Neural cell (in vitro differentiated cells): ENCODE measurements at regions not wholly inside any gene's neighbourhood (a gene's known extent, or its start where the extent isn't known, plus 50 kb on each side); places are given as distances from the start of the nearest gene placed in this dataset.
A peak's percentile ranks its signal among the peaks of the same experiment; 100 is the strongest.

Source experiments
- H2AFZ ChIP-seq: fragments of 200-600, 300-800 bp; sonication (generic), shearing (Covaris generic); 2 replicates; pipeline ENCODE4 v1.6.0; 2014; ENCODE audit warnings: low read depth, mild to moderate bottlenecking, antibody characterized with exemption, low read length, moderate library complexity
- H3F3A ChIP-seq: fragments of 200-600 bp; shearing (Covaris generic); 2 replicates; pipeline ENCODE4 v1.6.1; 2016; ENCODE audit warnings: mild to moderate bottlenecking, moderate library complexity, mixed read lengths, antibody characterized with exemption, low read length; ENCODE audit not compliant: insufficient read depth, poor library complexity, severe bottlenecking
- H3K27ac ChIP-seq: fragments of 200-600, 300-800 bp; sonication (generic), shearing (Covaris generic); 2 replicates; pipeline ENCODE4 v1.5.1; 2014; ENCODE audit warnings: mild to moderate bottlenecking, low read length, moderate library complexity
- H3K27me3 ChIP-seq: fragments of 300-800, 200-600 bp; sonication (generic), shearing (Covaris generic); 2 replicates; pipeline ENCODE4 v1.6.0; 2014; ENCODE audit warnings: mild to moderate bottlenecking, low read depth, low read length, moderate library complexity; ENCODE audit not compliant: insufficient read depth
- H3K36me3 ChIP-seq: fragments of 300-800, 200-600 bp; sonication (generic), shearing (Covaris generic); 2 replicates; pipeline ENCODE4 v1.5.1; 2014; ENCODE audit warnings: mild to moderate bottlenecking, antibody characterized with exemption, low read length, moderate library complexity; ENCODE audit not compliant: insufficient read depth
- H3K4me2 ChIP-seq: fragments of 300-800, 200-600 bp; sonication (generic), shearing (Covaris generic); 2 replicates; pipeline ENCODE4 v1.6.0; 2014; ENCODE audit warnings: mild to moderate bottlenecking, low read length
- H3K4me3 ChIP-seq: fragments of 300-800, 200-600 bp; sonication (generic), shearing (Covaris generic); 2 replicates; pipeline ENCODE4 v1.5.1; 2014; ENCODE audit warnings: mild to moderate bottlenecking, low read length, moderate library complexity
- H3K79me2 ChIP-seq: fragments of 200-600 bp; shearing (Covaris generic); replicated peaks from 2 replicates; pipeline ENCODE4 v1.6.0; 2014; ENCODE audit warnings: mild to moderate bottlenecking, low read length, moderate library complexity; ENCODE audit not compliant: insufficient read depth
- H3K9ac ChIP-seq: fragments of 300-800, 200-600 bp; sonication (generic), shearing (Covaris generic); 2 replicates; pipeline ENCODE4 v1.6.1; 2016; ENCODE audit warnings: mild to moderate bottlenecking, low read length, mixed read lengths
- H3K9me2 ChIP-seq: fragments of 200-600 bp; shearing (Covaris generic); 2 replicates; pipeline ENCODE4 v1.6.1; 2016; ENCODE audit warnings: mild to moderate bottlenecking, low read length, mixed read lengths; ENCODE audit not compliant: insufficient read depth
- H3K9me3 ChIP-seq: fragments of 200-600, 300-800 bp; sonication (generic), shearing (Covaris generic); 2 replicates; pipeline ENCODE4 v1.6.1; 2016; ENCODE audit warnings: mild to moderate bottlenecking, mixed run types, low read length, moderate library complexity, mixed read lengths
- H4K20me1 ChIP-seq: fragments of 200-600 bp; shearing (Covaris generic); 2 replicates; pipeline ENCODE4 v1.6.1; 2016; ENCODE audit warnings: mild to moderate bottlenecking, mixed run types; ENCODE audit not compliant: insufficient read depth
- EP300 ChIP-seq: fragments of 450-650 bp; conservative IDR thresholded peaks from 2 replicates; pipeline ENCODE4 v1.6.1; 2014; ENCODE audit warnings: antibody characterized with exemption, mild to moderate bottlenecking, moderate library complexity; ENCODE audit not compliant: poor library complexity, severe bottlenecking
- EZH2 ChIP-seq: fragments of 200-600, 300-800 bp; shearing (Covaris generic), sonication (generic); IDR thresholded peaks from 2 replicates; pipeline ENCODE4 v1.6.1; 2014; ENCODE audit warnings: antibody characterized with exemption, low read length, borderline replicate concordance, mild to moderate bottlenecking; ENCODE audit not compliant: insufficient read depth, poor library complexity, severe bottlenecking
- POLR2AphosphoS5 ChIP-seq: IDR thresholded peaks from 2 replicates; pipeline ENCODE4 v1.6.1; 2012
- RAD21 ChIP-seq: fragments of 450-650 bp; conservative IDR thresholded peaks from 2 replicates; pipeline ENCODE4 v1.6.1; 2014; ENCODE audit warnings: antibody characterized with exemption, mild to moderate bottlenecking, moderate library complexity
- REST ChIP-seq: IDR thresholded peaks from 2 replicates; pipeline ENCODE4 v1.6.1; 2012; ENCODE audit warnings: borderline replicate concordance
- SMC3 ChIP-seq: fragments of 450-650 bp; conservative IDR thresholded peaks from 2 replicates; pipeline ENCODE4 v1.6.1; 2014; ENCODE audit warnings: antibody characterized with exemption, mild to moderate bottlenecking, moderate library complexity; ENCODE audit not compliant: poor library complexity
- TAF1 ChIP-seq: IDR thresholded peaks from 2 replicates; pipeline ENCODE4 v1.6.1; 2012; ENCODE audit warnings: low read depth

DNA sequence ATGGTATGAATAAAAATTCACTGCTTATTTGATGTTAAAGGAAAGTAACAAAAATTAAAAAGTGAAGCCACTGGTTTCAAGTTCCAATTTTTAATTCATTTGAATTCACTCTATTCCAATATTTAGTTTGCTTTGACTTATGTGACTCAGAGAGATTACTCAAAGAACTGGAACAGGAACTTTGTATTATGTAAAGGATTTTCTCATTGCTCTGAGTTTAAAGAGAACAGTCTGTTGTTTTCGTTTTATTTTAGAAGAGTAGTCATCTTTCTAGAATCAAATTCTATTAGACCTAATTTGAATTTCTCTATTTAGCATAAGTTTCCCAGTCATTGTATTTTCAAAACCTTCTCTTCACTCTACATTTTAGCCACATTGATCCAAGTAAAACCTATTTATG lies 300.1 kb upstream of the SLC8A1 start (continued):
- TF ChIP-seq EZH2, result no peak

DNA sequence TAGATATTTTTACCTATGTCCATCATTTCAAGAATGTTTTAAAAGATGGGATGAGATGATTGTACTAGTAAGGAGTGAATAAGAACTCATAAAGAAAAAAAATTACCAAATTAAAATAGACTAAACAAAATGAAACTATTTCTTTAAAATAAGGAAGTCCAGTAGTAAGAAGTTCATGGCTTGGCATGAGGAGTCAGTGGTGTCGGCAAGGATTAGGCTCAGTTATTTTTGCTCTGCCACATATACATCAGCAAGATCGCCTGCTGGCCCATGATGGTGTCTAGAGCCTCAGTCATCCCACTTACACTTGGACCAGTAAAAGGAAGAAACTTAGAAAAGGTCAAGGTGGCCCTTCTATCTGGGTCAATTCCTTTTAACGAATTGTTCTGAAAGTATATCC lies 300.9 kb upstream of the SLC8A1 start:
- H3K27me3 ChIP-seq, result no peaks in the 10 kb centered on the region
- no peak overlapping the region for H3K27ac ChIP-seq
- H3K4me3 ChIP-seq, result no peak overlapping the region
- H3K9me2 ChIP-seq, result no peaks in the 10 kb centered on the region
- H2AFZ ChIP-seq, result no peak overlapping the region
- TF ChIP-seq REST, result no peak
- no peak for TF ChIP-seq POLR2AphosphoS5
- no peak for TF ChIP-seq RAD21
- no peak for TF ChIP-seq TAF1
- no peaks in the 10 kb centered on the region for H3K79me2 ChIP-seq
- no peak overlapping the region for H3K9ac ChIP-seq
- no peak overlapping the region for H3K4me2 ChIP-seq
- no peaks in the 10 kb centered on the region for H3K36me3 ChIP-seq
- no peaks in the 10 kb centered on the region for H4K20me1 ChIP-seq
- no peaks in the 10 kb centered on the region for H3K9me3 ChIP-seq
- no peaks in the 10 kb centered on the region for H3F3A ChIP-seq

GRCh38 chr2:40754912-40755311 lies 303.0 kb upstream of the SLC8A1 start:
- H3K27ac ChIP-seq, result peak overlapping the region; percentile 11
- H3K36me3 ChIP-seq, result no peaks in the 10 kb centered on the region
- H2AFZ ChIP-seq, result no peak overlapping the region
- H3K9me2 ChIP-seq, result no peaks in the 10 kb centered on the region
- peak; percentile 51 for TF ChIP-seq REST
- no peak for TF ChIP-seq SMC3
- no peak for TF ChIP-seq RAD21
- no peak for TF ChIP-seq EZH2
- peak; percentile 56 for TF ChIP-seq EP300
- no peak overlapping the region for H3K4me2 ChIP-seq
- H3F3A ChIP-seq, result no peaks in the 10 kb centered on the region
- no peaks in the 10 kb centered on the region for H3K9me3 ChIP-seq
- H4K20me1 ChIP-seq, result no peaks in the 10 kb centered on the region
- no peak overlapping the region for H3K9ac ChIP-seq
- H3K27me3 ChIP-seq, result no peaks in the 10 kb centered on the region
- H3K79me2 ChIP-seq, result no peaks in the 10 kb centered on the region
- no peak overlapping the region for H3K4me3 ChIP-seq
